ENCODE measurements at regions not wholly inside any gene's neighbourhood (a gene's known extent, or its start where the extent isn't known, plus 50 kb on each side); places are given as distances from the start of the nearest gene placed in this dataset.

- no peak for DNase-seq
Measured at GRCh38 chr1:37284053-37284452, 190.3 kb upstream of the ZC3H12A start.

- DNase-seq, result no peak
Measured at GRCh38 chr1:37286881-37287280, 187.5 kb upstream of the ZC3H12A start.

- no peak for DNase-seq
Measured at GRCh38 chr1:37288900-37289299, 185.5 kb upstream of the ZC3H12A start.

GRCh38 chr1:37290718-37291117, 183.7 kb upstream of the ZC3H12A start:
- no peak for DNase-seq

GRCh38 chr1:37292789-37293188, 181.6 kb upstream of the ZC3H12A start:
- no peak for DNase-seq

- DNase-seq, result no peak
Measured at GRCh38 chr1:37294096-37294495, 180.3 kb upstream of the ZC3H12A start.

GRCh38 chr1:37294529-37294928, 179.9 kb upstream of the ZC3H12A start:
- no peak for DNase-seq

- no peak for DNase-seq
Measured at GRCh38 chr1:37298769-37299168, 175.6 kb upstream of the ZC3H12A start.

- DNase-seq, result no peak
Measured at GRCh38 chr1:37299216-37299615, 175.2 kb upstream of the ZC3H12A start.

GRCh38 chr1:37303884-37304574, 170.4 kb upstream of the ZC3H12A start:
- DNase-seq, result no peak

- DNase-seq, result no peak
Measured at GRCh38 chr1:37305108-37305507, 169.3 kb upstream of the ZC3H12A start.

- peak; percentile 77 for DNase-seq
Measured at GRCh38 chr1:37305841-37306240, 168.5 kb upstream of the ZC3H12A start.

GRCh38 chr1:37306461-37306860, 167.9 kb upstream of the ZC3H12A start:
- peak; percentile 7 for DNase-seq

GRCh38 chr1:37306871-37307270, 167.5 kb upstream of the ZC3H12A start:
- DNase-seq, result no peak

- DNase-seq, result no peak
Measured at GRCh38 chr1:37308031-37308960, 166.1 kb upstream of the ZC3H12A start.

GRCh38 chr1:37309574-37309973, 164.8 kb upstream of the ZC3H12A start:
- DNase-seq, result no peak

GRCh38 chr1:37310064-37310463, 164.3 kb upstream of the ZC3H12A start:
- no peak for DNase-seq

- peak; percentile 44 for DNase-seq
Measured at GRCh38 chr1:37315371-37315846, 159.0 kb upstream of the ZC3H12A start.

- peak; percentile 52 for DNase-seq
Measured at GRCh38 chr1:37317870-37318467, 156.4 kb upstream of the ZC3H12A start.

- DNase-seq, result no peak
Measured at GRCh38 chr1:37318490-37318889, 155.9 kb upstream of the ZC3H12A start.

GRCh38 chr1:37319284-37319683, 155.1 kb upstream of the ZC3H12A start:
- DNase-seq, result no peak

- no peak for DNase-seq
Measured at GRCh38 chr1:37323486-37324377, 150.6 kb upstream of the ZC3H12A start.

GRCh38 chr1:37325010-37325409, 149.4 kb upstream of the ZC3H12A start:
- DNase-seq, result peak; percentile 86
